RWPE1 (cell line): ENCODE measurements at regions not wholly inside any gene's neighbourhood (a gene's known extent, or its start where the extent isn't known, plus 50 kb on each side); places are given as distances from the start of the nearest gene placed in this dataset.

Source experiments
- CTCF ChIA-PET: fragments of 350-600 bp; sonication (Branson Sonifier 250); formaldehyde crosslinking; extraction: SDS; loops from one replicate; lab custom pipeline; 2021; lab: Yijun Ruan, JAX
- POLR2A ChIA-PET: fragments of 400-600 bp; formaldehyde crosslinking; extraction: SDS; loops from one replicate; lab custom pipeline; 2020; ENCODE audit warnings: antibody characterized with exemption; ENCODE audit not compliant: low non-redundant PET; lab: Yijun Ruan, JAX
- DNase-seq: peaks from one replicate; pipeline ENCODE4 v3.0.0; 2012; ENCODE audit warnings: low spot score
- H3K27ac ChIP-seq: fragments of 450-650 bp; 2 replicates; pipeline ENCODE4 v1.5.1; 2017
- TF ChIP-seq, protein P1 (sequence below): fragments of 450-650 bp; conservative IDR thresholded peaks from 2 replicates; pipeline ENCODE4 v1.5.1; 2017; ENCODE audit warnings: low read depth, mild to moderate bottlenecking

DNA sequence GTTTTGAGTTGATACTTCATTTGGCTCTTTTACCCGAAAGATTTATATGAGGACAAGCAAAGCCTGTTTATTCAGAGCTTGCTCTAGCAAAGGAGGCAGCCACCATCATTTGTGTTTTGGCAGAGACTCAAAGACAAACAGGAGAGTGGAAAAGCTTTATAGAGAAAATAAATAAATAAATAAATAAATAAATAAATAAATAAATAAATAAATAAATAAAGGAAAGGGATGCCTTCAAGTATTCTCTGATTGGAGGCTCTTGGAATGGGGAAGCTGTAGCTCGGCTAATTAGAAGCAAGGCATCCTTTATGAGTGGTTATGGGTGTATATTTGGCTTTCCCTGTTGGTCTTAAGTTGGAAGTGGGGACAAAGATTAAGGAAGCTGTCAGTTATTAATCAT lies 229.8 kb downstream of the RASSF9 start:
- ChIA-PET CTCF (no interaction called here), POLR2A (no interaction called here)
- no peak overlapping the region for H3K27ac ChIP-seq
- TF ChIP-seq, protein P1, sequence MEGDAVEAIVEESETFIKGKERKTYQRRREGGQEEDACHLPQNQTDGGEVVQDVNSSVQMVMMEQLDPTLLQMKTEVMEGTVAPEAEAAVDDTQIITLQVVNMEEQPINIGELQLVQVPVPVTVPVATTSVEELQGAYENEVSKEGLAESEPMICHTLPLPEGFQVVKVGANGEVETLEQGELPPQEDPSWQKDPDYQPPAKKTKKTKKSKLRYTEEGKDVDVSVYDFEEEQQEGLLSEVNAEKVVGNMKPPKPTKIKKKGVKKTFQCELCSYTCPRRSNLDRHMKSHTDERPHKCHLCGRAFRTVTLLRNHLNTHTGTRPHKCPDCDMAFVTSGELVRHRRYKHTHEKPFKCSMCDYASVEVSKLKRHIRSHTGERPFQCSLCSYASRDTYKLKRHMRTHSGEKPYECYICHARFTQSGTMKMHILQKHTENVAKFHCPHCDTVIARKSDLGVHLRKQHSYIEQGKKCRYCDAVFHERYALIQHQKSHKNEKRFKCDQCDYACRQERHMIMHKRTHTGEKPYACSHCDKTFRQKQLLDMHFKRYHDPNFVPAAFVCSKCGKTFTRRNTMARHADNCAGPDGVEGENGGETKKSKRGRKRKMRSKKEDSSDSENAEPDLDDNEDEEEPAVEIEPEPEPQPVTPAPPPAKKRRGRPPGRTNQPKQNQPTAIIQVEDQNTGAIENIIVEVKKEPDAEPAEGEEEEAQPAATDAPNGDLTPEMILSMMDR, result no peak
- no peak for DNase-seq

DNA sequence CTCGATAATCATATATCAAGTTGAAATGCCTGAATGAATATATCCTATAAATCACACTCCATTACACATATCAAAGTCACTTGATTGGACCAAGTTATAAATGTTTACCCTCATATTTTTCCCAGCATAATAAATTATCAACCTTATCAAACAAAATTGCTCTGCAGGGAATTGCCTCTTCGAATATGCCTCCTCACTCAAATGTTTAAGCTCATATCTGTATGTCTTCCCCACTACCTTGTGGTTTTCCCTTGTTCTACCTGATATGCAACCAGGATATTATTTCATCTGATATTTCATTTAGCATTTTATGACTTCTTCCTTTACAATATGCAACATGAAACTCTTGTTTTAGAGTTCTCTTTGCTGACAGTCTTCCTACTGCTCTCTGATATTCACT lies 226.4 kb downstream of the RASSF9 start:
- CTCF ChIA-PET, result interaction anchor here (0.6 kb wide), 2 partner anchors 9 to 16 kb away, joined by 3 read pairs; no protein-coding TSS in a partner anchor
- DNase-seq, result no peak
- POLR2A ChIA-PET, result no interaction called here

DNA sequence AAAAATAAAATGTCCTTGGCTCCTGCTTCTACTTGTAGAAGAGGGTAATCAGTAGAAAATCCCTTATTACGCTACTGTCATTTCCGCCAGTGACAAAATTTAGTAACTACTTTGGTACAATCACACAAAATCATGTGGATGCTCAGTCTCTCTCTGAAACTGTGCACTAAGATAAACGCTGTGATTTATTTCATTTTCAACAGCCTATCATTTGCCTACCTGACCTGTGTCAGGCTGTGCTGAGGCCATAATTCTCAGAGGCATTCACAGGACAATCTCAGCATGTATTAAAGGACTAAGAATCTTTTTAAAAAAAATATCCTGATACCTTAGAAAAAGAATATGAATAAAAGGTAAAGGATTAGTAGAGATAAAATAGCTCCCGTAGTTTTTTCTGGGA lies 226.0 kb downstream of the RASSF9 start:
- DNase-seq, result no peak
- TF ChIP-seq, protein P1, result no peak
- no peak overlapping the region for H3K27ac ChIP-seq
- ChIA-PET POLR2A (no interaction called here), CTCF (interaction anchor here (0.6 kb wide), 1 partner anchor 143 kb away, joined by 4 read pairs; no protein-coding TSS in a partner anchor)

More for the DNA sequence above, 226.4 kb downstream of the RASSF9 start:
- TF ChIP-seq, protein P1, result no peak
- H3K27ac ChIP-seq, result no peak overlapping the region

DNA sequence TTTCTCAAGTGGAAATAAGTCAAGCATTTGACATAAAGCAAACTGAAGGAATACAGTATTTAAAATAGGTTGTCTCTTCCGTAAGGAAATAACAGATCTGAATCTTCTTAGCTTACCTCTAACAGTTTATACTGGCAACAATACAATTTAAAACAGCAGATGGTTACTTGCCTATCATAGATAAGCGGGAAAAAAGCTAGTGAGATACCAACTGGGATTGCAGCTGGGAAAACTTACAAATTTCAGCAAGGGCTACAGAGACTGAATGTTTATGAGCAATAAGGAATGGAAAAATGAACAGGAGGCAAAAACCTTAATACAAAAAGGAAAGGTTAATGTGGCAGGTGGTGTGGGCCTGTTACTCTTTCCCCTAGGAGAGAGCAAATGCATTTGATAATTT lies 220.0 kb downstream of the RASSF9 start:
- TF ChIP-seq, protein P1, result no peak
- no peak for DNase-seq
- CTCF ChIA-PET, result interaction anchor here (1.5 kb wide), 1 partner anchor 10 kb away, joined by 3 read pairs; no protein-coding TSS in a partner anchor
- POLR2A ChIA-PET, result no interaction called here
- no peak overlapping the region for H3K27ac ChIP-seq

DNA sequence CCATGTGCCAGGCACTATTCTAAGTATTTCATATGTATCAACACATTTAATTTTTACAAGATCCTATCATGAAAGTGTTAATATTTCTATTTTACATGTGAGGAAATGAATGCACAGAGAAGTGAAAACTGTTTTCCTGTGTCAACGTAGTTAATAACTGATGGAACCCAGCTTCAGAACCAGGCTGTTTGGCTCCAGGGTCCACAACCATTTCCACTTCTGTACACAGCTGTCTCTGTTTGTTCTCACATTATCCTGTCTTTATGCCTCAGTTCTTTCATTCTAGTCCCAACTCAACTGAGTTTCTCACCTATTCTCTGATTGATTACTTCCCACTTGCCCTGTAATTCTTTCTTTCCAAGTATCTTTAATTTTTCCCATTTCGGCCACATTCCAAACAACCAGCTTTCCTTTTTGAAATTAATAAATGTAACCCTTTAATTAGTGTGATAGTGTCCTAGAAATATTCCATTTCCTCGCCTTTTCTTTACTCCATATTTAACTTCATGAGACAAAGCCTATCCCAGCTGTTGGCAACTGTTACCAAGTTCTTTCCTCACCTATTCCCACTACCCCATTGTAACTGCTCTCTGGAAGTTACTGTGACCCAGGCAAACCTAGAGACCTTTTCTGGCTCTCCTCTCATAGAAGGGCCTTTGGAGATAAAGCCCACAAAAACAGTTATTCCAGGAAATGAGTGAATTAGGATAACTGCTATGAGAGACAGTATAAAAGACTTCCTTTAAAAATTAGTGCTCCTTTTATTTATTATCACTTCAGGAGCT lies 218.7 kb downstream of the RASSF9 start:
- CTCF ChIA-PET, result interaction anchor here (1.5 kb wide), 1 partner anchor 9 kb away, joined by 3 read pairs; no protein-coding TSS in a partner anchor

DNA sequence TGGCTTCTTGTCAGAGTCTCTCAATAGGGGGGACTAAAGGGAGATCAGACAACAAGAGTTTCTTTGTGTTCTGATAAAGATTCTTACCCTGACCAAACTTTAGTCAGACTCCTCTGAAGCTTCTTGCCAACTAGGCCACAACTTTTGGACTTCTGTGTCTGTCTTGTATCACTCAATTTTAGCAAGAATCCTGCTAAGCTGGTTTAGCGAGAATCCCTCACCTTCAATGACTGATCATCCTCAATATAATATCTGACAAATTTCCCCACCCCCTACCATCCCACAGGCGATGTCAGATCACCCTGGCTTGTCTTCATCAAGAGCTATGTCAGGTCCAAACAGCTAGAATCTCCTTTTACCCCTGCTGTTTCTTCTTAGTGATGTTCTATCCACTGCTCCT lies 215.2 kb downstream of the RASSF9 start:
- H3K27ac ChIP-seq, result no peak overlapping the region
- CTCF ChIA-PET, result interaction anchor here (0.6 kb wide), 1 partner anchor 497 kb away, joined by 3 read pairs; no protein-coding TSS in a partner anchor
- TF ChIP-seq, protein P1, result no peak
- peak; percentile 37 for DNase-seq
- POLR2A ChIA-PET, result no interaction called here

More for the DNA sequence above, 218.7 kb downstream of the RASSF9 start:
- H3K27ac ChIP-seq, result no peak overlapping the region
- DNase-seq, result no peak
- POLR2A ChIA-PET, result no interaction called here
- TF ChIP-seq, protein P1, result no peak
